Cardiac muscle cell (in vitro differentiated cells and primary cell): ENCODE measurements at regions not wholly inside any gene's neighbourhood (a gene's known extent, or its start where the extent isn't known, plus 50 kb on each side); places are given as distances from the start of the nearest gene placed in this dataset.

Experiments
- DNase-seq, 2 donors: peaks; one replicate each; pipeline versions ENCODE4 v3.0.0 to v3.0.0-alpha.2; 2010 to 2017; ENCODE audit warnings: low read depth in 1 of 2, low spot score in 1 of 2
- H3K27ac ChIP-seq: fragments of 200-600 bp; sonication (generic); 2 replicates; pipeline ENCODE4 v1.5.1; 2016
- H3K27me3 ChIP-seq: fragments of 200-600 bp; sonication (generic); 2 replicates; pipeline ENCODE4 v1.6.0; 2016; ENCODE audit warnings: control low read depth
- H3K36me3 ChIP-seq: fragments of 200-600 bp; sonication (generic); 2 replicates; pipeline ENCODE4 v1.5.1; 2016; ENCODE audit warnings: control low read depth
- H3K4me1 ChIP-seq: fragments of 200-600 bp; sonication (generic); 2 replicates; pipeline ENCODE4 v1.8.1; 2017; ENCODE audit warnings: low read depth, mild to moderate bottlenecking, mixed run types
- H3K4me3 ChIP-seq: fragments of 200-600 bp; sonication (generic); 2 replicates; pipeline ENCODE4 v1.5.1; 2016; ENCODE audit warnings: mild to moderate bottlenecking
- H3K9me3 ChIP-seq: fragments of 200-600 bp; sonication (generic); 2 replicates; pipeline ENCODE4 v1.5.1; 2017; ENCODE audit warnings: low read depth, mild to moderate bottlenecking, control low read depth
- CTCF ChIP-seq: IDR thresholded peaks from 2 replicates; pipeline ENCODE4 v1.5.1; 2012; ENCODE audit warnings: low read depth, mild to moderate bottlenecking, low read length

GRCh38 chr11:69213316-69213715 is 57.6 kb downstream of the SMIM38 start:
- DNase-seq = no peak
- no peak overlapping the region for H3K27ac ChIP-seq
- no peaks in the 10 kb centered on the region for H3K9me3 ChIP-seq
- H3K27me3 ChIP-seq = no peaks in the 10 kb centered on the region
- H3K36me3 ChIP-seq = no peaks in the 10 kb centered on the region
- H3K4me1 ChIP-seq = no peaks in the 10 kb centered on the region
- no peak overlapping the region for H3K4me3 ChIP-seq
- TF ChIP-seq CTCF = no peak

GRCh38 chr11:69213964-69214363 is 58.2 kb downstream of the SMIM38 start:
- Histone ChIP-seq H3K36me3 (no peaks in the 10 kb centered on the region), H3K9me3 (no peaks in the 10 kb centered on the region), H3K27me3 (no peaks in the 10 kb centered on the region), H3K4me1 (no peaks in the 10 kb centered on the region), H3K4me3 (no peak overlapping the region), H3K27ac (no peak overlapping the region)
- DNase-seq = no peak
- TF ChIP-seq CTCF = no peak

GRCh38 chr11:69215216-69215615 is 59.5 kb downstream of the SMIM38 start:
- H3K27ac ChIP-seq = no peak overlapping the region
- no peak for DNase-seq
- no peaks in the 10 kb centered on the region for H3K9me3 ChIP-seq
- no peak overlapping the region for H3K4me3 ChIP-seq
- no peaks in the 10 kb centered on the region for H3K36me3 ChIP-seq
- H3K4me1 ChIP-seq = no peaks in the 10 kb centered on the region
- H3K27me3 ChIP-seq = no peaks in the 10 kb centered on the region
- TF ChIP-seq CTCF = no peak

- Histone ChIP-seq H3K4me3 (no peak overlapping the region), H3K36me3 (no peaks in the 10 kb centered on the region), H3K9me3 (no peaks in the 10 kb centered on the region), H3K27me3 (no peaks in the 10 kb centered on the region), H3K27ac (no peak overlapping the region), H3K4me1 (no peaks in the 10 kb centered on the region)
- DNase-seq = no peak
- no peak for TF ChIP-seq CTCF
Observed at GRCh38 chr11:69215784-69216415, 60.2 kb downstream of the SMIM38 start.

- Histone ChIP-seq H3K9me3 (no peaks in the 10 kb centered on the region), H3K27me3 (no peaks in the 10 kb centered on the region), H3K36me3 (no peaks in the 10 kb centered on the region), H3K4me1 (no peaks in the 10 kb centered on the region), H3K4me3 (no peak overlapping the region), H3K27ac (no peak overlapping the region)
- no peak for DNase-seq
- no peak for TF ChIP-seq CTCF
Observed at GRCh38 chr11:69216647-69217051, 60.9 kb downstream of the SMIM38 start.
